Urothelium cell line (cell line): ENCODE measurements at regions not wholly inside any gene's neighbourhood (a gene's known extent, or its start where the extent isn't known, plus 50 kb on each side); places are given as distances from the start of the nearest gene placed in this dataset.

ENCODE experiments used
- DNase-seq: peaks from one replicate; pipeline ENCODE4 v3.0.0; 2011; ENCODE audit warnings: low spot score, mixed read lengths
- FAIRE-seq: peaks from 2 replicates; lab custom pipeline; 2011; peaks lifted over from hg19 to GRCh38; lab: Jason Lieb, UNC

DNA sequence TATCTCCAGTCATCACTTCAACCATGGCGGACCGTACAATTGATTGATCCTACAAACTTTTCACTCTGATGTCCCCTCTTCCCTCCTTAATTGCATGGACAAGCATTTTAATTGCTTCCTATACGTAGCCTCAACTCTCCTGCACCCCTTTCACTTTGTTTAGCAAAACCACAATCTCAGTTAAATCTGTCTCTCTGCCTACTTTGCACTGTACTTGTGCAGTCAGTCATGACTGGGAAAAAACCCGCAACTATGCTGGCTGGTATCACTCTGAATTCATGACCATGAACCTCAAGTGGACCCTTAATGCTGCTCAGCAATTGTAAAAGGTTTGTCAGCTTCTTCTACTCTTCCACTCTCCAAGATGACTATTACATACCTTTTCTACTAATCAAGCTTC is 51.7 kb upstream of the AFF2 start:
- no peak for FAIRE-seq
- DNase-seq = no peak
